Activated CD8-positive, alpha-beta memory T cell treated with anti-CD3 and anti-CD28 coated beads for 24 hours (primary cell): ENCODE measurements at regions not wholly inside any gene's neighbourhood (a gene's known extent, or its start where the extent isn't known, plus 50 kb on each side); places are given as distances from the start of the nearest gene placed in this dataset.
"Not testable (repeated sequence)": the region's sequence is repeated elsewhere in the genome, so short reads cannot be mapped to it uniquely, and the experiment has no call there.

Experiments used
- DNase-seq: peaks from one replicate; pipeline ENCODE4 v3.0.0-alpha.2; 2020

DNA sequence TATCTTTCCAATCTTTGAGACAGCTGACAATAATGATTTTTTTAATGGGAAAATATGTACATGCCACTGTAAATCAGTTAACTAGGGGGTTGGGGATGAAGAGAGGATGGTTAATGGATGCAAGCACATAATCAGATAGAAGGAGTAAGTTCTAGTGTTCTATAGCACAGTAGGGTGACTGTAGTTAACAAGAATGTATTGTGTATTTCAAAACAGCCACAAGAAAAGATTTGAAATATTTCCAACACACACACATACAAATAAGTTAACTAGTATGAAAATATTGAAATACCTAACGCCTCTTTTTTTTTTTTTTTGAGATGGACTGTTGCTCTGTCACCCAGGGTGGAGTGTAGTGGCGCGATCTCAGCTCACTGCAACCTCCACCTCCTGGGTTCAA is 153.4 kb upstream of the SALL4 start:
- no peak for DNase-seq

DNA sequence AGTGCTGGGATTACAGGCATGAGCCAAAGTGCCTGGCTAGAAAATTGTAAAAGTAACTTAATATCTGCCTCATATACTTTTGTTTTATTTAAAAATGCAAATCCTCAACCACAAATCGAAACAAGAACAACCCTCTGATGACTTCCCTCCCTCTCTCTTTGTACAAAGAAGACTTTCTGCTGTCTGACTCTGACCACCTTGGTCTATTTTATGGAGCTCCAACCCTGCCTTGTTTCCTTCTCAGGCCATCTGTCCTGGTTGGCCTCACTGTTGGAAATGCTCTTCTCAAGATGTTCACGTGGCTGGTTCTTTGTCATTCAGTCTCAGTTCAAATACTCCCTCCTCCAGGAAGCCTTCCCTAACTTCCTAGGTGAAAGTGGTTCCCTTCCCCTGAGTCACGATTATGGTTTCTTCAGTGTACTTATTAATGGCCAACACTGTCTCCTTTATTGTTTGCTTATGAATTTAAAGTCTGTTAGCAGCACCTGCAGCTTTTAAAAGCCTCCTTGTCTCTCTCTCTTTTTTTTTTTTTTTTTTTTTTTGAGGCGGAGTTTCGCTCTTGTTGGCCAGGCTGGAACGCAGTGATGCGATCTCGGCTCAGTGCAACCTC is 151.5 kb upstream of the SALL4 start:
- no peak for DNase-seq

- no peak for DNase-seq
Observed at GRCh38 chr20:51950926-51951325, 148.6 kb upstream of the SALL4 start.

- no peak for DNase-seq
Observed at GRCh38 chr20:51946586-51946985, 144.3 kb upstream of the SALL4 start.

- no peak for DNase-seq
Observed at GRCh38 chr20:51945881-51946280, 143.6 kb upstream of the SALL4 start.

DNA sequence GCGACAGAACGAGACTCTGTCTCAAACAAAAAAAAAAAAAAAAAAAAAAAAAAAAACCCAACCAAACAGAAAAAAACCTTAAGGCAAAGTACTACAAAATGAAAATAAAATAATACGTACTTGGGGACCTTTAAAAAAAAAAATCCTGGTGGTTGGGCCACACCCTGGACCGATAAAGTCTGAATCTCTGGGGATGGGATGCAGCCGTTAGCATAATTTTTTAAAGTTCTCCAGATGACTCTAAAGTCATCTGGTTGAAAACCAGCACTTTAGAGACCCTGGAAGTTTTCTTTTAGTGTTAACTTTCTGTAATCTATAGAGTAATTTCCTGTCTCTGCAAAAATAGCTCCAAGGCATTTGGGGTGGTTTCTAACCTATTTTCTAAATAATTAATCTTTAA is 142.9 kb upstream of the SALL4 start:
- DNase-seq, result no peak

DNA sequence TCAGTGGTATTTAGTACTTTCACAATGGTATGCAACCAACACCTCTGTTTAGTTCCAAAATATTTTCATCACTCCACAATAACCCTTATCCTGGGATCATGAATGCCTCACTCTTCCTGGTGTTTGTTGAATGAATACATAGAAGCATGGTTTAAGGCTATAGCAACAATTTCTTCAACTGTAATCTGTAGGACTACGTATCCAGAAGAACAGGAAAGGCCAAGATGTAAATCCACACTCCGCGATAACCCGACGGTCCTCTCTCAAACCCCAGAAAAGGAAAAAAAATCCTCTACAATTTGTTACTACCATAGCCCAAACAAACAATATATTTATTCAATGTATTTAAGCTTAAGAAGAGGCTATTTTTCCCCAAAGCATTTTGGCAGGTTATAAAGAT is 141.4 kb upstream of the SALL4 start:
- DNase-seq, result no peak

GRCh38 chr20:51943326-51943725 is 141.0 kb upstream of the SALL4 start:
- DNase-seq, result not testable (repeated sequence)

- no peak for DNase-seq
Observed at GRCh38 chr20:51941503-51941902, 139.2 kb upstream of the SALL4 start.

GRCh38 chr20:51939259-51939585 is 136.9 kb upstream of the SALL4 start:
- no peak for DNase-seq

DNA sequence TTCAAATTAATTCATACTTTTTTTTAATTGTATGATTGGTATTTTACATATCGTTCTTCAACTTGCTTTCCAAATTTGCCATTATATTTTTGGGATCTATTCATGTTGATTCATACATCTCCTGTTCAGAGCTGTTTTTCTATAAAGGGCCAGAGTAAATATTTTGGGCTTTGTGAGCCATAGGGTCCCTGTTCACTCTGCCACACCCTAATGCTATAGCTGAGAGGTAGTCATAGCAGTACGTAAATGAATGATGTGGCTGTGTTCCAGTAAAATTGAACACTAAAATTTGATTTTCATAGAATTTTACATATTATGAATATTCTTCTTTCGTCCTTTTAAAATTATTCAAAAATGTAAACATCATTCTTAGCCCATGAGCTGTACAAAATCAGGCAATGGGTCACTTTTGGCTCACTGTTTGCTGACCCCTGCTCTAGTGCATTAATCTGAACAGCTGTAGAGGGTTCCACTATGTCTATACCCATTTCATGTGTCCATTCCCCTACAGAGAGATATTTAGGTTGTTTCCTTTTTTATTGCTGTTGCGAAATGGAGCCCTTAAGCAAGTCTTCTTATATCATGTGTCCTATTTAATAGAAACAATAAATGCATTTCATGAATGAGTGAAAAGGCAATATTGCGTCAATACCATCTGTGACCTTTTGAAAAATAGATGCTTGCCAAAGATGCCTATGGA is 136.4 kb upstream of the SALL4 start:
- DNase-seq, result no peak

- no peak for DNase-seq
Observed at GRCh38 chr20:51937779-51938178, 135.5 kb upstream of the SALL4 start.

- DNase-seq, result no peak
Observed at GRCh38 chr20:51936377-51936776, 134.1 kb upstream of the SALL4 start.

DNA sequence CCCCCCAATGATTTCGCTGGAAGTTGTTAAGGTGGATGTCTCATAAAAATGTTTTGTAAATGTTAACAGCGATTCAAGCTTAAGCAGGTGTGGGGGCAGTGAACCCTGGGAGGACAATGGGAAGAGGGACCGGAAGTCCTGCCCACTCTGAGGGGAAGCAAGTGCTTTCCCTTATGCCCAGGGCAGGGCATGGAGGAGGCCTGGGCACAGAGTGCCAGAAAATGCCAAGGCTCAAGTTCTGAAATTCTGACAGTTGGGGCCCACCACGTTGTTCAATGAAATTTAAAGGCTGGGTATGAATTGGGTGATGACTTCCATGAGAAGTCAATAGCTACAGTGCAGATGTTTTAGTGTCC is 132.7 kb upstream of the SALL4 start:
- DNase-seq, result no peak

DNA sequence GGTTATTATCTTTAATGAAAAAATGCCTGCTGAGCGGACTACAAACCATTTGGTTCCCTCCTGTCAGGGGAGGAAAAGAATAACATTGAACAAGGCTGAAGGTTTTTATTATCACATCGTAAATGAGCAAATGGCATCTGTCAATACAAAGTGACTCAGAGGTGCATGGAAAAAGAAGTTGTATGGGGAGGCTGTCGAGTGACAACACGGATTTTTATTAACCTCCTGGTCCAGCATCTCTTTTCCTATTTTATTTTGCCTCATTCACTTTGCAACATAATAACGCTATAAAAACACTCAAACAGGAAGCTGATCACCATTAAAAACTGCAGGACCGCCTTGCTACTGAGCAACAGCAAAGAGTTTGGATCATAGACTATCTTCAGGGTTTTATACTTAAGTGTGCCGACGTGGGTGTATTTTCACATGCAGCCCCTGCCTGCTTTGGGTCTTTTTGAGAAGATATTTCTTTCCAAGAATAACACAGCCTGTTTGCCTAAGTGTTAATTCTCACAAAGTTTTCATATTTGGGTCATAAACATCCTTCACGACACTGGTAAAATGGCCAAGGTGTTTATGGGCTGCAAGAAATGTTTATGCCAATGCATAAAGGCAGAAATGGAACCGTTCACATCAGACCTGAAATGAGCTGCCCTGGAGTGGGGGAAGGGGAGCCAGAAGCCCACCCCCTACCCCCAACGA is 132.1 kb upstream of the SALL4 start:
- no peak for DNase-seq

- no peak for DNase-seq
Observed at GRCh38 chr20:51931371-51931781, 129.1 kb upstream of the SALL4 start.

- no peak for DNase-seq
Observed at GRCh38 chr20:51930775-51931174, 128.5 kb upstream of the SALL4 start.

- no peak for DNase-seq
Observed at GRCh38 chr20:51928931-51929330, 126.6 kb upstream of the SALL4 start.

- not testable (repeated sequence) for DNase-seq
Observed at GRCh38 chr20:51927970-51928369, 125.6 kb upstream of the SALL4 start.

DNA sequence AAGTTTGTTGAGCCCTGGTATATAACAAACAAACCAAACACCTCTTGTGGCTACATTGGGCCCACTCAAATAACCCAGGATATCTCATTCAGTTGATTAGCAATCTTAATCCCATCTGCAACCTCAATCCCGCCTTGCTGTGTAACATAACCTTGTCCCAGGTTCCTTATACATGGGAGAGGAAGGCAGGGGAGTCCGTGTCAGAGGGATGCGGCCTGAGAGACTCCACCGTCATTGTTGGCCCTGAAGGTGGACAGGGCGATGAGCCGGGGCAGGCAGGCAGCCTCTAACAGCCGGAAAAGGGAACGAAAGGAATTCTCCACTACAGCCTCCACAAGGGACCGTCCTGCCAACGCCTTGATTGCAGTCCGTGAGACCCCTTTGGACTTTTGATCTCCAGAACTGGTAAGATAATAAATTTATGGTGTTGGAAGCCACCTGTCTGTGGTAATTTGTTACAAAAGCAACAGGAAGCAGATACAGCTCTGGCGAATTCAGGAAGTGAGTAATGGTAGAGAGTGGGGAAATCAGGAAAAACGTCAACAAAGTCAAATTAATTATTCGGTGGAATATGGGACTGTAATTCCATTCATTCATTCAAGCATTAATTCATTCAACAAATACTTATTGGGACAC is 124.5 kb upstream of the SALL4 start:
- no peak for DNase-seq

DNA sequence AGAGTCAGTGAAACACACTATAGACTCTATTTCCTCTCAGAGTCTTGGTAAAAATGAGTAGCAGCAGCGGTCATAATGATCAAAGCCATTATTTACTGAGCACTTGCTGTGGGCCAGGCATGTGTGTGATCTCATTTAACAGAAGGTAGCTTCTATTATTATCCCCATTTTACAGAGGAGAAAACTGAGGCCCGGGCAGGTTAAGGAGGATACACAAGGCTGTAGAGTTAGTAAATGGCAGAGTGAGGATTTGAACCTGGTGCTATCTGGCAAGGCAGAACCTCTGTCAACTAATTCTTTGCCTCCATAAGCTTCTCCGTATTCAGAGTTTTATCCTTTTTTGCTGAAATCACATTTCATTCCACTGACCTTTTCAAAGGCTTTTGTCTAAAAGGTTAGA is 122.2 kb upstream of the SALL4 start:
- DNase-seq, result no peak

DNA sequence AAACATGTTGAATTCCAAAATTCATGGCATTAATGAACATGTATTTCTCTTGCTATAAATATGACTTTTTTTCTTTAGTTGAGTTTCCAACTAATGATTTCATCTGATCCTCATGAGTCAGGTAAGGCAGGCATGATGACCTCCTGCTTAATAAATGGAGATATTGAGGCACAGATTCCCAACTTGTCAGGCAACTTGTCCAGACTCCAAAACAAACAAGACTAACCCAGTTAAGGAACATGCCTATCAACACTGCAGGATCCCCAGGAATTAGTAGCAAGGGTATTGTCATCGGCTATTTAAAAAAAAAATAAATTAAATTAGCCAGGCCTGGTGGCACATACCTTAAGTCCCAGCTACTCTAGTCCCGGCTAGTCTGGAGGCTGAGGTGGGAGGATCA is 121.3 kb upstream of the SALL4 start:
- no peak for DNase-seq

DNA sequence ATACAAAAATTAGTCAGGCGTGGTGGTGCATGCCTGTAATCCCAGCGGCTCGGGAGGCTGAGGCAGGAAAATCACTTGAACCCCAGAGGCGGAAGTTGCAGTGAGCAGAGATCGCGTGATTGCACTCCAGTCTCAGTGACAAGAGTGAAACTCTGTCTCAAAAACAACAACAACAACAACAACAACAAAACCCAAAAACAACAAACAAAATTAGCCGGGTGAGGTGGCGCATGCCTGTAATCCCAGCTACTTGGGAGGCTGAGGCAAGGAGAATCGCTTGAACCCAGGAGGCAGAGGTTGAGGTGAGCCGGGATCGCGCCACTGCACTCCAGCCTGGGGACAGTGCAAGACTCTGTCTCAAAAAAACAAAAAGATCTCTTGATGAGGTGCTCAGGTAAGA is 120.5 kb upstream of the SALL4 start:
- DNase-seq, result not testable (repeated sequence)

DNA sequence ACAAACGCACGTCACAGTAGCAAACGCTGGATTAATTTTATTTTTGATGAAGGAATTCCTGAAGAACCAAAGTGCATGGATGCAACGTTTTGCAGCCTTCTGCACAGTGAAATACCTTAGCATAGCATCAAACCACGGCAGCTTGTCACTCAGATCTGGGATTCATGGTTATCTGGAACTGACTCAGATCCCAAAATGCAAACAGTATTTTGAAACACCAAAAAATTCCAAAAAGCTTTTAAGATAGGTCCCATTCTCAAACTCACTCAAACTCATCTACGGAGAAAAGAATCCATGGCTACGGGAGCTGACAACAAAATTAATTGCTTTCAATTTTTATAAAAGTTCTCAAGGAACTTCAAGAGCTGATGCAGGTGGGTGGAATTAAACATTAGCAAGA is 116.2 kb upstream of the SALL4 start:
- no peak for DNase-seq
